NB4 (cell line): ENCODE measurements at regions not wholly inside any gene's neighbourhood (a gene's known extent, or its start where the extent isn't known, plus 50 kb on each side); places are given as distances from the start of the nearest gene placed in this dataset.

ENCODE experiments used
- CTCF ChIP-seq: IDR thresholded peaks from one replicate; pipeline ENCODE4 v1.5.1; 2012; ENCODE audit warnings: low read depth, low read length
- MAX ChIP-seq: IDR thresholded peaks from 2 replicates; pipeline ENCODE4 v1.6.1; 2011; ENCODE audit warnings: low read depth, low read length
- MYC ChIP-seq: IDR thresholded peaks from 2 replicates; pipeline ENCODE4 v1.6.1; 2011; ENCODE audit warnings: low read depth, low read length
- POLR2A ChIP-seq: IDR thresholded peaks from 2 replicates; pipeline ENCODE4 v1.6.1; 2011; ENCODE audit warnings: mild to moderate bottlenecking; ENCODE audit not compliant: insufficient read length; ENCODE audit errors: extremely low read depth

GRCh38 chr7:21051865-21052264 is 265.2 kb upstream of the SP8 start:
- no peak for TF ChIP-seq POLR2A
- no peak for TF ChIP-seq CTCF
- TF ChIP-seq MYC: no peak
- TF ChIP-seq MAX: no peak
